HepG2 (cell line): ENCODE measurements at regions not wholly inside any gene's neighbourhood (a gene's known extent, or its start where the extent isn't known, plus 50 kb on each side); places are given as distances from the start of the nearest gene placed in this dataset.

Experiments used
- ATAC-seq: fragments of 200-7000 bp; cut with Tn5 transposase; 3 replicates; pipeline ENCODE4 v1.9.1; 2020; ENCODE audit warnings: mild to moderate bottlenecking, moderate library complexity
- BruUV-seq: library from RNA; stranded (reverse); fragments of 400-500 nt; replicated peaks from 2 replicates; lab custom pipeline; 2021; lab: Mats Ljungman, UMichigan
- CTCF ChIA-PET: fragments of 300-600 bp; formaldehyde crosslinking; extraction: SDS; loops from one replicate; lab custom pipeline; 2021; ENCODE audit warnings: low total read pairs, inconsistent platforms, low intra/inter-chr PET ratio; lab: Yijun Ruan, JAX
- POLR2A ChIA-PET: fragments of 350-600 bp; sonication (Branson Sonifier 250); formaldehyde crosslinking; loops from one replicate; lab custom pipeline; 2020; ENCODE audit warnings: antibody characterized with exemption, inconsistent platforms; lab: Yijun Ruan, JAX
- DNase-seq: peaks from one replicate; pipeline ENCODE4 v3.0.0-alpha.2; 2015; ENCODE audit warnings: low spot score
- FAIRE-seq: peaks from 3 replicates; lab custom pipeline; 2011; peaks lifted over from hg19 to GRCh38; lab: Jason Lieb, UNC
- H2AFZ ChIP-seq: one replicate; pipeline ENCODE4 v1.6.1; 2011; ENCODE audit warnings: low read length, inconsistent platforms
- H3K27ac ChIP-seq: fragments of 300-600 bp; 3 replicates; pipeline ENCODE4 v1.8.0; 2011; ENCODE audit warnings: mixed run types, mild to moderate bottlenecking, mixed read lengths, low read length, inconsistent platforms; ENCODE audit not compliant: insufficient read depth; ENCODE audit errors: extremely low read length
- H3K27me3 ChIP-seq, 2 experiments: fragments of 200-600 bp in 1 of 2; 2 replicates in 1 of 2; 3 replicates in 1 of 2; pipeline versions ENCODE4 v1.6.0 to v1.8.0; 2011; ENCODE audit warnings: low read length in 2 of 2, mild to moderate bottlenecking in 2 of 2, moderate library complexity in 2 of 2, inconsistent platforms in 1 of 2; ENCODE audit not compliant: insufficient read depth in 2 of 2, control insufficient read depth in 1 of 2
- H3K36me3 ChIP-seq, 2 experiments: fragments of 200-600 bp in 1 of 2; replicated peaks in 1 of 2; 2 replicates in 1 of 2; 3 replicates in 1 of 2; pipeline versions ENCODE4 v1.5.1 to v1.8.0; 2011; ENCODE audit warnings: low read length in 2 of 2, inconsistent platforms in 1 of 2; ENCODE audit not compliant: insufficient read depth in 2 of 2, control insufficient read depth in 1 of 2
- H3K4me1 ChIP-seq: 2 replicates; pipeline ENCODE4 v1.5.1; 2012; ENCODE audit warnings: low read length, inconsistent platforms; ENCODE audit not compliant: insufficient read depth
- H3K4me2 ChIP-seq: 2 replicates; pipeline ENCODE4 v1.6.0; 2011; ENCODE audit warnings: low read depth, low read length, inconsistent platforms
- H3K4me3 ChIP-seq, 3 experiments: fragments of 200-600 bp in 1 of 3; sonication (generic), shearing (Covaris generic) in 1 of 3; replicated peaks in 1 of 3; 2 replicates each; pipeline ENCODE4 v1.5.1; 2011 to 2016; ENCODE audit warnings: low read length in 3 of 3, inconsistent platforms in 2 of 3, low read depth in 2 of 3, mild to moderate bottlenecking in 2 of 3, control low read depth in 1 of 3, mixed read lengths in 1 of 3; ENCODE audit not compliant: insufficient read depth in 1 of 3
- H3K79me2 ChIP-seq: one replicate; pipeline ENCODE4 v1.6.1; 2011; ENCODE audit warnings: low read length, inconsistent platforms; ENCODE audit not compliant: insufficient read depth
- H3K9ac ChIP-seq: 2 replicates; pipeline ENCODE4 v1.6.0; 2011; ENCODE audit warnings: mild to moderate bottlenecking, low read depth, low read length, inconsistent platforms; ENCODE audit not compliant: insufficient read depth
- H3K9me3 ChIP-seq: 2 replicates; pipeline ENCODE4 v1.5.1; 2012; ENCODE audit warnings: mild to moderate bottlenecking, low read length
- H4K20me1 ChIP-seq: 2 replicates; pipeline ENCODE4 v1.6.0; 2011; ENCODE audit warnings: inconsistent platforms, mild to moderate bottlenecking, low read length, moderate library complexity; ENCODE audit not compliant: insufficient read depth
- DNMT1 ChIP-seq: sonication (generic); formaldehyde crosslinking; IDR thresholded peaks from 2 replicates; pipeline ENCODE4 v1.5.1; 2020; ENCODE audit warnings: mild to moderate bottlenecking, missing genetic modification reagents
- DR1 ChIP-seq: sonication (generic); formaldehyde crosslinking; IDR thresholded peaks from 2 replicates; pipeline ENCODE4 v1.8.0; 2021; ENCODE audit warnings: mild to moderate bottlenecking, missing genetic modification reagents, inconsistent platforms
- ELF1 ChIP-seq: sonication (generic); formaldehyde crosslinking; IDR thresholded peaks from 2 replicates; pipeline ENCODE4 v1.4.0; 2020; ENCODE audit warnings: missing genetic modification reagents
- HMG20B ChIP-seq: conservative IDR thresholded peaks from 2 replicates; pipeline ENCODE4 v1.6.1; 2016; ENCODE audit warnings: missing genetic modification reagents, missing compliant biosample characterization
- KDM5B ChIP-seq: sonication (generic); formaldehyde crosslinking; IDR thresholded peaks from 2 replicates; pipeline ENCODE4 v1.4.0; 2020; ENCODE audit warnings: missing genetic modification reagents, mild to moderate bottlenecking, borderline replicate concordance
- NBN ChIP-seq: fragments of 450-650 bp; conservative IDR thresholded peaks from 2 replicates; pipeline ENCODE4 v1.6.1; 2017
- PLRG1 ChIP-seq: fragments of 450-650 bp; conservative IDR thresholded peaks from 2 replicates; pipeline ENCODE4 v1.6.1; 2016
- RORA ChIP-seq: sonication (generic); formaldehyde crosslinking; IDR thresholded peaks from 2 replicates; pipeline ENCODE4 v1.5.0; 2020; ENCODE audit warnings: mild to moderate bottlenecking, missing genetic modification reagents, moderate library complexity
- SAP130 ChIP-seq: IDR thresholded peaks from 2 replicates; pipeline ENCODE4 v1.6.1; 2016; ENCODE audit warnings: low read depth
- SATB2 ChIP-seq: sonication (generic); formaldehyde crosslinking; IDR thresholded peaks from 2 replicates; pipeline ENCODE4 v1.5.0; 2020; ENCODE audit warnings: missing genetic modification reagents
- SPEN ChIP-seq: sonication (generic); formaldehyde crosslinking; IDR thresholded peaks from 2 replicates; pipeline ENCODE4 v1.5.1; 2020; ENCODE audit warnings: low read depth, mild to moderate bottlenecking, missing genetic modification reagents
- ZNF17 ChIP-seq: sonication (generic); formaldehyde crosslinking; IDR thresholded peaks from 2 replicates; pipeline ENCODE4 v1.5.0; 2020; ENCODE audit warnings: mild to moderate bottlenecking, missing genetic modification reagents
- ZNF230 ChIP-seq: sonication (generic); formaldehyde crosslinking; IDR thresholded peaks from 2 replicates; pipeline ENCODE4 v1.4.0; 2020; ENCODE audit warnings: mild to moderate bottlenecking, missing genetic modification reagents
- ZNF296 ChIP-seq: sonication (generic); formaldehyde crosslinking; conservative IDR thresholded peaks from 2 replicates; pipeline ENCODE4 v1.5.0; 2020; ENCODE audit warnings: mild to moderate bottlenecking, missing genetic modification reagents
- ZNF337 ChIP-seq: sonication (generic); formaldehyde crosslinking; IDR thresholded peaks from 2 replicates; pipeline ENCODE4 v1.5.1; 2020; ENCODE audit warnings: missing genetic modification reagents, low read depth, mild to moderate bottlenecking, borderline replicate concordance
- ZNF33B ChIP-seq: sonication (generic); formaldehyde crosslinking; IDR thresholded peaks from 2 replicates; pipeline ENCODE4 v1.5.1; 2020; ENCODE audit warnings: mild to moderate bottlenecking, missing genetic modification reagents
- ZNF503 ChIP-seq: sonication (generic); formaldehyde crosslinking; IDR thresholded peaks from 2 replicates; pipeline ENCODE4 v1.4.0; 2020; ENCODE audit warnings: missing genetic modification reagents
- ZNF543 ChIP-seq: sonication (generic); formaldehyde crosslinking; IDR thresholded peaks from 2 replicates; pipeline ENCODE4 v1.4.0; 2020; ENCODE audit warnings: mild to moderate bottlenecking, missing genetic modification reagents
- ZNF558 ChIP-seq: sonication (generic); formaldehyde crosslinking; IDR thresholded peaks from 2 replicates; pipeline ENCODE4 v1.9.0; 2022; ENCODE audit warnings: mild to moderate bottlenecking, missing genetic modification reagents, borderline replicate concordance
- ZNF589 ChIP-seq: sonication (generic); formaldehyde crosslinking; conservative IDR thresholded peaks from 2 replicates; pipeline ENCODE4 v1.8.0; 2022; ENCODE audit warnings: mild to moderate bottlenecking, moderate library complexity, missing genetic modification reagents
- ZNF780A ChIP-seq: sonication (generic); formaldehyde crosslinking; IDR thresholded peaks from 2 replicates; pipeline ENCODE4 v1.8.0; 2022; ENCODE audit warnings: mild to moderate bottlenecking, missing genetic modification reagents, moderate library complexity
- WGBS: methylation state at CpG from one replicate; pipeline ENCODE4 v1.1.6; 2017; ENCODE audit warnings: low lambda C conversion rate; 5-methylcytosine and 5-hydroxymethylcytosine counted together
- in situ Hi-C: cut with HindIII; loops from 2 replicates; pipeline ENCODE4 v1.10.0; 2017; ENCODE audit warnings: low pct_unique_long_range_greater_than_20kb; ENCODE audit not compliant: extremely low pct_ligation_motif_present
- intact Hi-C: fragments of 100-400 bp; cut with micrococcal nuclease; formaldehyde crosslinking; loops from one replicate; pipeline ENCODE4 v1.10.0; 2022; ENCODE audit not compliant: unreplicated experiment
- TF ChIP-seq, protein P1 (sequence below): IDR thresholded peaks from 2 replicates; pipeline ENCODE4 v1.6.1; 2016; ENCODE audit warnings: missing compliant biosample characterization, missing genetic modification reagents, borderline replicate concordance

DNA sequence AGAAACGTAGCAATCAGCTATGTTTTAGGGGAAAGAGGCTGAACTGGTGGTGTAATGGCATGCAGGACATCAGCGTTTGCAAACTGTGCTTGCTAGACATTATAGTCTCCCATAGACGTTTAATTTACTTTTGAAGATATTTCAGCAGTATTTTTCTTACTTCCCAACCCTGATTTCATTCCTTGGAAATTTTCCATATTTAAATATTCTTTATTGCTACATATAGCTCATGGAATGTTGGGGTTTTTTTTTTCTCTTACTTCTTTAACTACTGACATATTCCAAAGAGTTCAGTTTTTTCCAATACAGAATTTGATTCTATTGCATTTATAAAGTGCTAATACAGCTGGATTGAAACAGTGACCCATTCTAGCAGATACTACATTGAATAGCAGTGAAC, 694.4 kb upstream of the CITED2 start:
- ATAC-seq: no peak
- no peaks in the 10 kb centered on the region for H3K27me3 ChIP-seq
- H3K9me3 ChIP-seq: no peaks in the 10 kb centered on the region
- in situ Hi-C loops (no loop called here), intact Hi-C loops (no loop called here)
- H3K4me2 ChIP-seq: no peak overlapping the region
- no peak for DNase-seq
- no peak overlapping the region for H2AFZ ChIP-seq
- no peak overlapping the region for H3K4me3 ChIP-seq
- no peaks in the 10 kb centered on the region for H4K20me1 ChIP-seq
- no TSS peak for BruUV-seq
- CTCF ChIA-PET: no interaction called here
- H3K9ac ChIP-seq: no peak overlapping the region
- FAIRE-seq: no peak
- TF ChIP-seq NBN (no peak), ZNF17 (no peak), ZNF780A (no peak), PLRG1 (no peak), ZNF503 (no peak), DNMT1 (CRISPR knock-in tag) (no peak), RORA (no peak), ZNF337 (no peak), ZNF589 (no peak)
- H3K36me3 ChIP-seq: no peaks in the 10 kb centered on the region
- no peaks in the 10 kb centered on the region for H3K4me1 ChIP-seq
- no peaks in the 10 kb centered on the region for H3K79me2 ChIP-seq
- POLR2A ChIA-PET: no interaction called here
- WGBS: 23% methylated on average over 3 of the region's 3 CpGs
- H3K27ac ChIP-seq: no peak overlapping the region

GRCh38 chr6:140064366-140064765, 689.9 kb upstream of the CITED2 start:
- 2% methylated on average over 7 of the region's 7 CpGs for WGBS
- Histone ChIP-seq H4K20me1 (no peaks in the 10 kb centered on the region), H3K4me3 (no peak overlapping the region), H3K27ac (no peak overlapping the region), H3K36me3 (no peaks in the 10 kb centered on the region), H3K9me3 (no peaks in the 10 kb centered on the region), H3K4me2 (no peak overlapping the region), H2AFZ (no peak overlapping the region), H3K27me3 (no peaks in the 10 kb centered on the region), H3K9ac (no peak overlapping the region), H3K4me1 (no peaks in the 10 kb centered on the region), H3K79me2 (no peaks in the 10 kb centered on the region)
- in situ Hi-C loops: no loop called here
- ChIA-PET POLR2A (no interaction called here), CTCF (no interaction called here)
- ATAC-seq: peak; percentile 68
- FAIRE-seq: no peak
- DNase-seq: no peak
- no TSS peak for BruUV-seq
- intact Hi-C loops: no loop called here
- no peak for TF ChIP-seq KDM5B
- TF ChIP-seq ZNF33B (CRISPR knock-in tag): no peak
- TF ChIP-seq SAP130 (CRISPR knock-in tag): no peak
- TF ChIP-seq ZNF558 (CRISPR knock-in tag): no peak
- TF ChIP-seq ZNF543 (CRISPR knock-in tag): no peak
- TF ChIP-seq SATB2 (CRISPR knock-in tag): no peak
- TF ChIP-seq HMG20B (CRISPR knock-in tag): no peak
- no peak for TF ChIP-seq SPEN (CRISPR knock-in tag)
- no peak for TF ChIP-seq ZNF230 (CRISPR knock-in tag)
- TF ChIP-seq, protein P1, sequence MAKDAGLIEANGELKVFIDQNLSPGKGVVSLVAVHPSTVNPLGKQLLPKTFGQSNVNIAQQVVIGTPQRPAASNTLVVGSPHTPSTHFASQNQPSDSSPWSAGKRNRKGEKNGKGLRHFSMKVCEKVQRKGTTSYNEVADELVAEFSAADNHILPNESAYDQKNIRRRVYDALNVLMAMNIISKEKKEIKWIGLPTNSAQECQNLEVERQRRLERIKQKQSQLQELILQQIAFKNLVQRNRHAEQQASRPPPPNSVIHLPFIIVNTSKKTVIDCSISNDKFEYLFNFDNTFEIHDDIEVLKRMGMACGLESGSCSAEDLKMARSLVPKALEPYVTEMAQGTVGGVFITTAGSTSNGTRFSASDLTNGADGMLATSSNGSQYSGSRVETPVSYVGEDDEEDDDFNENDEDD: no peak
- no peak for TF ChIP-seq ZNF296 (CRISPR knock-in tag)
- TF ChIP-seq ELF1 (CRISPR knock-in tag): no peak
- TF ChIP-seq DR1 (CRISPR knock-in tag): no peak
